ENCODE measurements at regions not wholly inside any gene's neighbourhood (a gene's known extent, or its start where the extent isn't known, plus 50 kb on each side); places are given as distances from the start of the nearest gene placed in this dataset.
"Not testable (repeated sequence)": the region's sequence is repeated elsewhere in the genome, so short reads cannot be mapped to it uniquely, and the experiment has no call there.

DNA sequence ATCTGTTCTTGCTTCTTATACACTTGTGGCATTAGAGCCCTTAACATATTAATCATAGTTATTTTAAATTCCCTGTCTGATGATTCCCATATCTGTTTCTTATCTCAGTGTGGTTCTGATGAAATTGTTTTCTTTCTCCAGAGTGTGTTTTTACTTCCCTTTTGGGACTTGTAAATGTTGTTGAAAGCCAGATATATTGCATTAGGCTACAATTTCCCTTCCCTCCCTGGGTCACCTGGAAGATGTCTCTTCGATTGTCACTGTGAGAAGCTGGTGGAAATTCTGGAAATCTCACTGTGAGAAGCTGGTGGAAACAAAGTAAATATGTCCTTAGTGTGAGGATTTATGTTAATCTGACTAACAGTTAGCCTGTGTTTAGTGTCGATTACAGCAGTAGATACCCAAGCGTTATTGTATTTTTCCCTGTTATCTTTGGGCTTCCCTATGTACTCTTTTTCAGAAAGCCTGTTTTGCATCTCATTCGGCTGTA, 717.3 kb downstream of the TRHDE start:
- POLR2A ChIA-PET, result no interaction called here
- H3K4me1 ChIP-seq, result no peaks in the 10 kb centered on the region
- no peak for FAIRE-seq
- no peak overlapping the region for H3K4me3 ChIP-seq
- TF ChIP-seq, protein P1, sequence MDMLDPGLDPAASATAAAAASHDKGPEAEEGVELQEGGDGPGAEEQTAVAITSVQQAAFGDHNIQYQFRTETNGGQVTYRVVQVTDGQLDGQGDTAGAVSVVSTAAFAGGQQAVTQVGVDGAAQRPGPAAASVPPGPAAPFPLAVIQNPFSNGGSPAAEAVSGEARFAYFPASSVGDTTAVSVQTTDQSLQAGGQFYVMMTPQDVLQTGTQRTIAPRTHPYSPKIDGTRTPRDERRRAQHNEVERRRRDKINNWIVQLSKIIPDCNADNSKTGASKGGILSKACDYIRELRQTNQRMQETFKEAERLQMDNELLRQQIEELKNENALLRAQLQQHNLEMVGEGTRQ (IDR thresholded peaks at IDR 0.05), result no peak
- TF ChIP-seq CBX2 (IDR thresholded peaks at IDR 0.05; ENCODE audit: borderline replicate concordance, low read depth) (no peak), EHMT2 (IDR thresholded peaks at IDR 0.05; ENCODE audit: low read depth) (no peak), POLR2AphosphoS2 (conservative IDR thresholded peaks at IDR 0.05; ENCODE audit: low read length) (no peak), GATA3 (IDR thresholded peaks at IDR 0.05; ENCODE audit: borderline replicate concordance) (no peak), ZC3H11A (IDR thresholded peaks at IDR 0.05) (no peak), RFX5 (IDR thresholded peaks at IDR 0.05) (no peak), ZNF302 (CRISPR knock-in tag; IDR thresholded peaks at IDR 0.05) (no peak), FOXS1 (CRISPR knock-in tag; IDR thresholded peaks at IDR 0.05) (no peak), CHD2 (IDR thresholded peaks at IDR 0.05; ENCODE audit: low read length, partially characterized antibody) (no peak), BHLHE40 (IDR thresholded peaks at IDR 0.05; ENCODE audit: low read depth, low read length) (no peak), JUNB (IDR thresholded peaks at IDR 0.05) (no peak), NFE2L2 (conservative IDR thresholded peaks at IDR 0.05; ENCODE audit: low read length) (no peak), HOXB13 (CRISPR knock-in tag; IDR thresholded peaks at IDR 0.05; ENCODE audit: low read depth) (no peak), SREBF2 (IDR thresholded peaks at IDR 0.05) (no peak), PHF8 (IDR thresholded peaks at IDR 0.05; ENCODE audit: borderline replicate concordance, low read depth) (no peak), RAD21 (conservative IDR thresholded peaks at IDR 0.05 in 1 of 2, IDR thresholded peaks at IDR 0.05 in 1 of 2) (no peak), MAZ (IDR thresholded peaks at IDR 0.05; ENCODE audit: borderline replicate concordance, low read depth, low read length) (no peak), HOXB5 (CRISPR knock-in tag; IDR thresholded peaks at IDR 0.05) (no peak)
- TF ChIP-seq, protein P2, sequence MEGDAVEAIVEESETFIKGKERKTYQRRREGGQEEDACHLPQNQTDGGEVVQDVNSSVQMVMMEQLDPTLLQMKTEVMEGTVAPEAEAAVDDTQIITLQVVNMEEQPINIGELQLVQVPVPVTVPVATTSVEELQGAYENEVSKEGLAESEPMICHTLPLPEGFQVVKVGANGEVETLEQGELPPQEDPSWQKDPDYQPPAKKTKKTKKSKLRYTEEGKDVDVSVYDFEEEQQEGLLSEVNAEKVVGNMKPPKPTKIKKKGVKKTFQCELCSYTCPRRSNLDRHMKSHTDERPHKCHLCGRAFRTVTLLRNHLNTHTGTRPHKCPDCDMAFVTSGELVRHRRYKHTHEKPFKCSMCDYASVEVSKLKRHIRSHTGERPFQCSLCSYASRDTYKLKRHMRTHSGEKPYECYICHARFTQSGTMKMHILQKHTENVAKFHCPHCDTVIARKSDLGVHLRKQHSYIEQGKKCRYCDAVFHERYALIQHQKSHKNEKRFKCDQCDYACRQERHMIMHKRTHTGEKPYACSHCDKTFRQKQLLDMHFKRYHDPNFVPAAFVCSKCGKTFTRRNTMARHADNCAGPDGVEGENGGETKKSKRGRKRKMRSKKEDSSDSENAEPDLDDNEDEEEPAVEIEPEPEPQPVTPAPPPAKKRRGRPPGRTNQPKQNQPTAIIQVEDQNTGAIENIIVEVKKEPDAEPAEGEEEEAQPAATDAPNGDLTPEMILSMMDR (IDR thresholded peaks at IDR 0.05), result no peak
- H3K4me2 ChIP-seq, result no peak overlapping the region
- no peaks in the 10 kb centered on the region for H3K9me3 ChIP-seq
- no peak for ATAC-seq
- CTCF ChIA-PET, result no interaction called here
- H3K27ac ChIP-seq, result no peak overlapping the region
- no peak for DNase-seq (ENCODE audit: low read depth in 1 of 2, low spot score in 1 of 2)
- WGBS (ENCODE audit: missing lambda C conversion rate), result 19% methylated on average over 4 of the region's 4 CpGs

DNA sequence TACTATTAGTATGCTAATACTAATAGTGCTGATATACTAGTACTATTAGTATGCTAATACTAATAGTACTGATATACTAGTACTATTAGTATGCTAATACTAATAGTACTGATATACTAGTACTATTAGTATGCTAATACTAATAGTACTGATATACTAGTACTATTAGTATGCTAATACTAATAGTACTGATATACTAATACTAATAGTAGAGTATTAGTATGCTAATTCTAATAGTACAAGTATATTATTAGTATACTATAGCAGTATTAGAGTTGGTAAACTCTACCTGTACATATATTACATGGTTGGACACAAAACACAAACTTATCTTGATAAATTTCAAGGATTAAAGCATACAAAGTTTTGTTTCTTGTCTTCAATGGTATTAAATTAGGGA, 722.9 kb downstream of the TRHDE start:
- H3K9me3 ChIP-seq; H3K27ac ChIP-seq; ATAC-seq; POLR2A ChIA-PET; DNase-seq (ENCODE audit: low read depth in 1 of 2, low spot score in 1 of 2); H3K4me1 ChIP-seq; H3K4me3 ChIP-seq; CTCF ChIA-PET; H3K4me2 ChIP-seq; FAIRE-seq: not testable (repeated sequence)

DNA sequence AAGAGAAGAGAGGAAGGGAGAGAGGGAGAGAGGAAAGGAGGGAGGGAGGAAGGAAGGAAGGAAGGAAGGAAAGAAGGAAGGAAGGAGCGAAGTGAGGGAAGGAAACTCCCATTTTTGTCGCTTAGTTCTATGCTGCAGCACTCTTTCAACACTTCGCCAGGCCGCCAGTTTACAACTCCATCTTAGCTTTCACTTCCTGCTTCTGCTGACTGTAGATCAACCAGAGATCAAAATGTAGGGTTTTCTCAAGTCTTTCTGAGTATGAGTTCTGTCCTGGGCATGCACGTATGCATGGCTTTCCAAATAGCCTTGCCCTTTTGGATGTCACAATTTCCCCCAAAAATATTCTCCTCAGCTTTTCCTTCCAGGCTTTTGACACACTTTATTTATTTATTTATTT, 723.4 kb downstream of the TRHDE start:
- DNase-seq (ENCODE audit: low read depth in 1 of 2, low spot score in 1 of 2) (no peak), FAIRE-seq (no peak), ATAC-seq (no peak)
- CTCF ChIA-PET, result no interaction called here
- no peak overlapping the region for H3K4me3 ChIP-seq
- no peak overlapping the region for H3K4me2 ChIP-seq
- 61% methylated on average over 5 of the region's 5 CpGs for WGBS (ENCODE audit: missing lambda C conversion rate)
- no peak overlapping the region for H3K27ac ChIP-seq
- no peaks in the 10 kb centered on the region for H3K4me1 ChIP-seq
- H3K9me3 ChIP-seq, result no peaks in the 10 kb centered on the region
- POLR2A ChIA-PET, result no interaction called here
- TF ChIP-seq FOXS1 (CRISPR knock-in tag; IDR thresholded peaks at IDR 0.05) (no peak), JUN (IDR thresholded peaks at IDR 0.05) (no peak), RNF2 (IDR thresholded peaks at IDR 0.05; ENCODE audit: borderline replicate concordance, low read depth) (no peak), RAD21 (conservative IDR thresholded peaks at IDR 0.05 in 1 of 2, IDR thresholded peaks at IDR 0.05 in 1 of 2) (no peak), JUNB (IDR thresholded peaks at IDR 0.05) (no peak), CEBPB (IDR thresholded peaks at IDR 0.05) (no peak)
- TF ChIP-seq, protein P3, sequence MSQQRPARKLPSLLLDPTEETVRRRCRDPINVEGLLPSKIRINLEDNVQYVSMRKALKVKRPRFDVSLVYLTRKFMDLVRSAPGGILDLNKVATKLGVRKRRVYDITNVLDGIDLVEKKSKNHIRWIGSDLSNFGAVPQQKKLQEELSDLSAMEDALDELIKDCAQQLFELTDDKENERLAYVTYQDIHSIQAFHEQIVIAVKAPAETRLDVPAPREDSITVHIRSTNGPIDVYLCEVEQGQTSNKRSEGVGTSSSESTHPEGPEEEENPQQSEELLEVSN (IDR thresholded peaks at IDR 0.05; ENCODE audit: borderline replicate concordance, low read depth), result no peak
- TF ChIP-seq, protein P4, sequence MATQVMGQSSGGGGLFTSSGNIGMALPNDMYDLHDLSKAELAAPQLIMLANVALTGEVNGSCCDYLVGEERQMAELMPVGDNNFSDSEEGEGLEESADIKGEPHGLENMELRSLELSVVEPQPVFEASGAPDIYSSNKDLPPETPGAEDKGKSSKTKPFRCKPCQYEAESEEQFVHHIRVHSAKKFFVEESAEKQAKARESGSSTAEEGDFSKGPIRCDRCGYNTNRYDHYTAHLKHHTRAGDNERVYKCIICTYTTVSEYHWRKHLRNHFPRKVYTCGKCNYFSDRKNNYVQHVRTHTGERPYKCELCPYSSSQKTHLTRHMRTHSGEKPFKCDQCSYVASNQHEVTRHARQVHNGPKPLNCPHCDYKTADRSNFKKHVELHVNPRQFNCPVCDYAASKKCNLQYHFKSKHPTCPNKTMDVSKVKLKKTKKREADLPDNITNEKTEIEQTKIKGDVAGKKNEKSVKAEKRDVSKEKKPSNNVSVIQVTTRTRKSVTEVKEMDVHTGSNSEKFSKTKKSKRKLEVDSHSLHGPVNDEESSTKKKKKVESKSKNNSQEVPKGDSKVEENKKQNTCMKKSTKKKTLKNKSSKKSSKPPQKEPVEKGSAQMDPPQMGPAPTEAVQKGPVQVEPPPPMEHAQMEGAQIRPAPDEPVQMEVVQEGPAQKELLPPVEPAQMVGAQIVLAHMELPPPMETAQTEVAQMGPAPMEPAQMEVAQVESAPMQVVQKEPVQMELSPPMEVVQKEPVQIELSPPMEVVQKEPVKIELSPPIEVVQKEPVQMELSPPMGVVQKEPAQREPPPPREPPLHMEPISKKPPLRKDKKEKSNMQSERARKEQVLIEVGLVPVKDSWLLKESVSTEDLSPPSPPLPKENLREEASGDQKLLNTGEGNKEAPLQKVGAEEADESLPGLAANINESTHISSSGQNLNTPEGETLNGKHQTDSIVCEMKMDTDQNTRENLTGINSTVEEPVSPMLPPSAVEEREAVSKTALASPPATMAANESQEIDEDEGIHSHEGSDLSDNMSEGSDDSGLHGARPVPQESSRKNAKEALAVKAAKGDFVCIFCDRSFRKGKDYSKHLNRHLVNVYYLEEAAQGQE (IDR thresholded peaks at IDR 0.05), result no peak
- TF ChIP-seq, protein P2 (IDR thresholded peaks at IDR 0.05), result no peak
- TF ChIP-seq, protein P5, sequence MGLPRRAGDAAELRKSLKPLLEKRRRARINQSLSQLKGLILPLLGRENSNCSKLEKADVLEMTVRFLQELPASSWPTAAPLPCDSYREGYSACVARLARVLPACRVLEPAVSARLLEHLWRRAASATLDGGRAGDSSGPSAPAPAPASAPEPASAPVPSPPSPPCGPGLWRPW (IDR thresholded peaks at IDR 0.05), result no peak

All from A549 (cell line).